H9 (cell line): ENCODE measurements at regions not wholly inside any gene's neighbourhood (a gene's known extent, or its start where the extent isn't known, plus 50 kb on each side); places are given as distances from the start of the nearest gene placed in this dataset.

ENCODE experiments used
- DNase-seq: peaks from one replicate; pipeline ENCODE4 v3.0.0-alpha.2; 2017
- H2AFZ ChIP-seq: one replicate; pipeline ENCODE4 v1.6.1; 2013; ENCODE audit warnings: mild to moderate bottlenecking, low read length, control low read depth, moderate library complexity
- H2AK5ac ChIP-seq: 2 replicates; pipeline ENCODE4 v1.6.1; 2013; ENCODE audit warnings: low read length, control low read depth, mixed read lengths; ENCODE audit not compliant: insufficient read length
- H2BK120ac ChIP-seq: one replicate; pipeline ENCODE4 v1.6.1; 2013; ENCODE audit warnings: low read depth, mild to moderate bottlenecking, low read length, control low read depth, inconsistent platforms; ENCODE audit not compliant: poor library complexity, severe bottlenecking
- H2BK12ac ChIP-seq: 2 replicates; pipeline ENCODE4 v1.6.1; 2013; ENCODE audit warnings: low read length, control low read depth, mixed read lengths, low read depth; ENCODE audit not compliant: insufficient read length
- H2BK15ac ChIP-seq: 2 replicates; pipeline ENCODE4 v1.6.1; 2013; ENCODE audit warnings: low read depth, low read length, control low read depth
- H2BK20ac ChIP-seq: one replicate; pipeline ENCODE4 v1.6.1; 2013; ENCODE audit warnings: low read depth, mild to moderate bottlenecking, low read length, control low read depth, inconsistent platforms; ENCODE audit not compliant: poor library complexity, severe bottlenecking
- H2BK5ac ChIP-seq: 2 replicates; pipeline ENCODE4 v1.6.1; 2013; ENCODE audit warnings: low read length, control low read depth, mixed read lengths; ENCODE audit not compliant: insufficient read length
- H3K14ac ChIP-seq: 2 replicates; pipeline ENCODE4 v1.6.1; 2013; ENCODE audit warnings: low read length, control low read depth; ENCODE audit not compliant: insufficient read depth
- H3K18ac ChIP-seq: 2 replicates; pipeline ENCODE4 v1.6.1; 2013; ENCODE audit warnings: low read depth, mild to moderate bottlenecking, mixed read lengths, low read length, control low read depth; ENCODE audit not compliant: insufficient read length
- H3K23ac ChIP-seq: 2 replicates; pipeline ENCODE4 v1.6.1; 2013; ENCODE audit warnings: low read length, control low read depth, mixed read lengths, low read depth; ENCODE audit not compliant: insufficient read length
- H3K23me2 ChIP-seq: 2 replicates; pipeline ENCODE4 v1.6.1; 2013; ENCODE audit warnings: low read depth, mild to moderate bottlenecking, mixed read lengths, low read length, control low read depth; ENCODE audit not compliant: insufficient read length, poor library complexity, severe bottlenecking
- H3K27ac ChIP-seq: 2 replicates; pipeline ENCODE4 v1.5.1; 2013; ENCODE audit warnings: low read length, control low read depth, mixed read lengths, low read depth; ENCODE audit not compliant: insufficient read length
- H3K27me3 ChIP-seq: 2 replicates; pipeline ENCODE4 v1.6.1; 2013; ENCODE audit warnings: low read length, control low read depth, inconsistent platforms; ENCODE audit not compliant: insufficient read depth
- H3K4ac ChIP-seq: 2 replicates; pipeline ENCODE4 v1.6.1; 2013; ENCODE audit warnings: low read depth, mild to moderate bottlenecking, control low read depth, inconsistent platforms, low read length, moderate library complexity
- H3K4me1 ChIP-seq: 2 replicates; pipeline ENCODE4 v1.6.1; 2013; ENCODE audit warnings: low read length, control low read depth, inconsistent platforms; ENCODE audit not compliant: insufficient read depth
- H3K4me2 ChIP-seq: 2 replicates; pipeline ENCODE4 v1.6.1; 2013; ENCODE audit warnings: low read length, control low read depth, mixed read lengths; ENCODE audit not compliant: insufficient read length, insufficient read depth
- H3K56ac ChIP-seq: 2 replicates; pipeline ENCODE4 v1.6.1; 2013; ENCODE audit warnings: low read depth, mild to moderate bottlenecking, mixed read lengths, low read length, control low read depth; ENCODE audit not compliant: insufficient read length
- H3K79me1 ChIP-seq: 2 replicates; pipeline ENCODE4 v1.6.1; 2013; ENCODE audit warnings: low read depth, mild to moderate bottlenecking, moderate library complexity, low read length, control low read depth, inconsistent platforms; ENCODE audit not compliant: insufficient read depth, poor library complexity, severe bottlenecking
- H3K79me2 ChIP-seq: 2 replicates; pipeline ENCODE4 v1.6.1; 2013; ENCODE audit warnings: low read length, control low read depth, inconsistent platforms; ENCODE audit not compliant: insufficient read depth
- H3K9ac ChIP-seq: 2 replicates; pipeline ENCODE4 v1.6.1; 2013; ENCODE audit warnings: low read length, control low read depth, mixed read lengths; ENCODE audit not compliant: insufficient read length; ENCODE audit errors: extremely low read depth
- H3K9me3 ChIP-seq: one replicate; pipeline ENCODE4 v1.6.1; 2013; ENCODE audit warnings: low read depth, low read length, inconsistent platforms; ENCODE audit not compliant: control insufficient read depth
- H3T11ph ChIP-seq: one replicate; pipeline ENCODE4 v1.6.1; 2013; ENCODE audit warnings: mild to moderate bottlenecking, low read length, control low read depth, inconsistent platforms
- H4K20me1 ChIP-seq: one replicate; pipeline ENCODE4 v1.6.1; 2013; ENCODE audit not compliant: control insufficient read depth, insufficient read length, insufficient read depth
- H4K5ac ChIP-seq: 2 replicates; pipeline ENCODE4 v1.6.1; 2013; ENCODE audit warnings: low read depth, mild to moderate bottlenecking, mixed read lengths, low read length, control low read depth; ENCODE audit not compliant: insufficient read length
- H4K8ac ChIP-seq: replicated peaks from 2 replicates; pipeline ENCODE4 v1.6.1; 2013; ENCODE audit warnings: low read length, control low read depth, mixed read lengths, low read depth; ENCODE audit not compliant: insufficient read length
- H4K91ac ChIP-seq: 2 replicates; pipeline ENCODE4 v1.6.1; 2013; ENCODE audit warnings: low read depth, mild to moderate bottlenecking, moderate library complexity, mixed read lengths, low read length, control low read depth; ENCODE audit not compliant: insufficient read length
- H3K27ac Mint-ChIP-seq, 3 experiments: 2 replicates in 2 of 3; 3 replicates in 1 of 3; pipeline ENCODE4 v1.8.0; 2020 to 2021; ENCODE audit warnings: mixed read lengths in 3 of 3, mild to moderate bottlenecking in 1 of 3, moderate library complexity in 1 of 3
- H3K27me3 Mint-ChIP-seq: 2 replicates; pipeline ENCODE4 v1.8.0; 2021; ENCODE audit warnings: low read depth, mild to moderate bottlenecking, moderate library complexity, mixed read lengths
- H3K36me3 Mint-ChIP-seq, 3 experiments: 2 replicates in 2 of 3; 3 replicates in 1 of 3; pipeline ENCODE4 v1.8.0; 2020 to 2021; ENCODE audit warnings: low read depth in 3 of 3, mixed read lengths in 3 of 3; ENCODE audit not compliant: insufficient read depth in 1 of 3
- H3K4me1 Mint-ChIP-seq, 2 experiments: 2 replicates each; pipeline ENCODE4 v1.8.0; 2020; ENCODE audit warnings: mixed read lengths in 2 of 2
- H3K4me3 Mint-ChIP-seq, 2 experiments: 2 replicates in 1 of 2; 3 replicates in 1 of 2; pipeline ENCODE4 v1.8.0; 2020 to 2021; ENCODE audit warnings: mild to moderate bottlenecking in 2 of 2, mixed read lengths in 2 of 2, moderate library complexity in 1 of 2
- H3K9me3 Mint-ChIP-seq, 2 experiments: 2 replicates in 1 of 2; 3 replicates in 1 of 2; pipeline ENCODE4 v1.8.0; 2020; ENCODE audit warnings: mild to moderate bottlenecking in 2 of 2, mixed read lengths in 2 of 2, moderate library complexity in 1 of 2
- CTCF ChIP-seq: fragments of 200-600 bp; sonication (generic); conservative IDR thresholded peaks from 3 replicates; pipeline ENCODE4 v1.8.0; 2021; ENCODE audit warnings: antibody characterized with exemption, mild to moderate bottlenecking
- WGBS: extraction: QIAGEN DNeasy Blood & Tissue Kit; methylation state at CpG from one replicate; pipeline ENCODE4 v1.1.7; 2013; ENCODE audit warnings: missing lambda C conversion rate, low lambda C conversion rate, mixed read lengths; ENCODE audit not compliant: insufficient read length; ENCODE audit errors: extremely low coverage; 5-methylcytosine and 5-hydroxymethylcytosine counted together

DNA sequence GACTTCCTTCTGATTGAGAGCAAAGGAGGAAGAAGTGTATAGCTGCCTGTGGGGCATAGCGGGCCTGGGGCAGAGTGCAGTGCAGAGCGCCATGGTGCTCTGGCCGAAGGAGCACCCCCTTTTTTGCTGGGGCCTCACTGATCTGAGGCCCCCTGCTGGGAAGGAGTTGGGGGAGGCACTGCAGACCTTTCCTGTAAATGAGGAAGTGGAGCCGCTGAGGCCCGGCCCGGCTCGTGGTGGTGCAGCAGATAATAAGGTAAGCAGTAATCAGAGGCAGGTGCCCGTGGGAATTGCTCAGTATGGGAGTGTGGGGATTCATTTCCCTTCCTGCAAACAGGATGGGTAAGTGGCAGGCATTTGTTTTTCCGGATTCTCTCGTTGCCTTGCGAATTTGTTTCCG lies 373.7 kb upstream of the MKI67 start:
- no peak overlapping the region for H3K27ac ChIP-seq
- no peak overlapping the region for H3K56ac ChIP-seq
- no peak for TF ChIP-seq CTCF

More for the DNA sequence above, 373.7 kb upstream of the MKI67 start:
- H2BK120ac ChIP-seq, result no peak overlapping the region
- H4K8ac ChIP-seq, result no peak overlapping the region
- H3K23ac ChIP-seq, result no peak overlapping the region
- no peak overlapping the region for H3K9ac ChIP-seq
- H3K4me1 ChIP-seq, result no peaks in the 10 kb centered on the region
- H3K9me3 Mint-ChIP-seq, result peaks cover 0 to 2% of the 10 kb centered on the region in 2 experiments; a peak in 2 of 5 replicates
- H3K27me3 Mint-ChIP-seq, result peaks cover 3% of the 10 kb centered on the region
- H3K27ac Mint-ChIP-seq, result no peak overlapping the region
- no peak overlapping the region for H3K14ac ChIP-seq
- H3K4me3 Mint-ChIP-seq, result no peak overlapping the region
- H3K79me2 ChIP-seq, result no peaks in the 10 kb centered on the region
- no peak overlapping the region for H3T11ph ChIP-seq
- peaks cover 5 to 8% of the 10 kb centered on the region in 2 experiments; a peak in 3 of 4 replicates for H3K4me1 Mint-ChIP-seq
- no peaks in the 10 kb centered on the region; a peak in 2 of 7 replicates for H3K36me3 Mint-ChIP-seq
- no peak overlapping the region for H2AK5ac ChIP-seq
- no peaks in the 10 kb centered on the region for H3K27me3 ChIP-seq
- no peaks in the 10 kb centered on the region for H4K20me1 ChIP-seq
- WGBS, result no CpG with 5 or more reads among the region's 12 CpGs
- H2BK5ac ChIP-seq, result no peak overlapping the region
- H2BK12ac ChIP-seq, result no peak overlapping the region
- no peaks in the 10 kb centered on the region for H3K9me3 ChIP-seq
- no peak overlapping the region for H3K4me2 ChIP-seq
- H3K23me2 ChIP-seq, result no peaks in the 10 kb centered on the region
- no peaks in the 10 kb centered on the region for H3K79me1 ChIP-seq
- H2BK15ac ChIP-seq, result no peak overlapping the region
- no peak overlapping the region for H2BK20ac ChIP-seq
- DNase-seq, result no peak
- H4K91ac ChIP-seq, result no peak overlapping the region
- H3K4ac ChIP-seq, result no peak overlapping the region
- no peak overlapping the region for H3K18ac ChIP-seq
- no peak overlapping the region for H2AFZ ChIP-seq
- H4K5ac ChIP-seq, result no peak overlapping the region
